ENCODE measurements at regions not wholly inside any gene's neighbourhood (a gene's known extent, or its start where the extent isn't known, plus 50 kb on each side); places are given as distances from the start of the nearest gene placed in this dataset.

DNA sequence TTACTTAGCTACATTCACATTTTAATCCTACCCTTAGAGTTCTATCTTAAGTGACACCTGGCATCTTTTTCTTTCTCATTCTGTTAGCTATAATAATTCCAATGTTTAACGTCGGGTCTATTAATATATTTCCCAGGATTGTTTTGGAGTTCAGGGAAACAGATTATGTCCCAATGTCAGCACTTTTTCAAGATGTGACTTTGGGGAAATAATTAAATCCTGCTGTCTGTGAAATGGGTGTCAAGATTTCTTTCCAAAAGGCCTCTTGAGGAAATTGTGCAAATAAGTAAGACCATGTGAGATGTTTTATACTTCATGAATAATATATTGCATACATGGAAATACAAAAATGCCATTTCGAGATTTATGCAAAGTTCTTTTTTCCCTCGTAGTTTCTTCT, 887.6 kb upstream of the SEL1L start:
- no peak for TF ChIP-seq GATA1 (IDR thresholded peaks at IDR 0.05; ENCODE audit: low read depth, low read length)
- TF ChIP-seq POLR2A (IDR thresholded peaks at IDR 0.05; ENCODE audit: low read length) = no peak
- DNase-seq = no peak

DNA sequence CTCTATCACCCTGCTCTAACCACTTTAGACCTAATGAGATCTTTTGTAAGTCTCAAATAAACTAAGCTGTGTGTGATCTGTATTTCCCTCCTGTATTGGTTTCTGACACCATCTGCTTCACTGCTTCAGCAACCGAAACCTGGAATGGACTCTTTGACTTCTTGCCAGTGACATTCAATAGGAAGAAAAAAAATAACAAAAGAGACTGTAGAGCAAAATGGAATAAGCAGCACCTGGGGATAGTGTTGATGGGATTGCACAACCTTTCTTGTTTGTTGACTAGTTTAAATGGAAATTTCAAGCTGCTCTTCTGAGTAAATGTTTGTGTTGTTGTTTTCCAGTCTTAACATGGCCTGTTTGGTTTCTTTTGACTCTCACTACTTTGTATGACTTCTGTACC, 888.6 kb upstream of the SEL1L start:
- TF ChIP-seq POLR2A (IDR thresholded peaks at IDR 0.05; ENCODE audit: low read length) (no peak), GATA1 (IDR thresholded peaks at IDR 0.05; ENCODE audit: low read depth, low read length) (no peak)

DNA sequence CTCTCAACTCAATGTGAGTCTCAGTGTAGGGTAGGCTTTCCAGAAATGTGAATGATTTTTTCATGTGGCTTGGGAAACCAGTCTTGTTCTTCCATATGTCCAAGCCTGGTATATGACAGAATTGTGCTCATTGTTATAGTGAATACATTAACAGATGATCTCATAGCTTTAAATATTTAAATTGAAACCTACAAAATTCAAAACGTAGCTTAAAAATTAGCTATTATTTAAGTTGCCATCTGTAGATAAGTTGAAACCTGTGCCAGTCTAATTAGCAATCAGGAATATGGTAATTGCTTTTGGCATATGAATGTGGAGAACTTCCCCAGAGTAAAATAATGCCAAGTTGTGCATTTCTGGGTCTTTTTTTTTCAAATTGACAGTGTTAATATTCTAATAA, 891.6 kb upstream of the SEL1L start:
- TF ChIP-seq POLR2A (IDR thresholded peaks at IDR 0.05; ENCODE audit: low read length) (no peak), GATA1 (IDR thresholded peaks at IDR 0.05; ENCODE audit: low read depth, low read length) (no peak)
- no peak for DNase-seq

More for the DNA sequence above, 888.6 kb upstream of the SEL1L start:
- DNase-seq = no peak

GRCh38 chr14:82431031-82431430, 897.4 kb upstream of the SEL1L start:
- no peak for TF ChIP-seq POLR2A (IDR thresholded peaks at IDR 0.05; ENCODE audit: low read length)
- no peak for TF ChIP-seq GATA1 (IDR thresholded peaks at IDR 0.05; ENCODE audit: low read depth, low read length)
- DNase-seq = no peak

DNA sequence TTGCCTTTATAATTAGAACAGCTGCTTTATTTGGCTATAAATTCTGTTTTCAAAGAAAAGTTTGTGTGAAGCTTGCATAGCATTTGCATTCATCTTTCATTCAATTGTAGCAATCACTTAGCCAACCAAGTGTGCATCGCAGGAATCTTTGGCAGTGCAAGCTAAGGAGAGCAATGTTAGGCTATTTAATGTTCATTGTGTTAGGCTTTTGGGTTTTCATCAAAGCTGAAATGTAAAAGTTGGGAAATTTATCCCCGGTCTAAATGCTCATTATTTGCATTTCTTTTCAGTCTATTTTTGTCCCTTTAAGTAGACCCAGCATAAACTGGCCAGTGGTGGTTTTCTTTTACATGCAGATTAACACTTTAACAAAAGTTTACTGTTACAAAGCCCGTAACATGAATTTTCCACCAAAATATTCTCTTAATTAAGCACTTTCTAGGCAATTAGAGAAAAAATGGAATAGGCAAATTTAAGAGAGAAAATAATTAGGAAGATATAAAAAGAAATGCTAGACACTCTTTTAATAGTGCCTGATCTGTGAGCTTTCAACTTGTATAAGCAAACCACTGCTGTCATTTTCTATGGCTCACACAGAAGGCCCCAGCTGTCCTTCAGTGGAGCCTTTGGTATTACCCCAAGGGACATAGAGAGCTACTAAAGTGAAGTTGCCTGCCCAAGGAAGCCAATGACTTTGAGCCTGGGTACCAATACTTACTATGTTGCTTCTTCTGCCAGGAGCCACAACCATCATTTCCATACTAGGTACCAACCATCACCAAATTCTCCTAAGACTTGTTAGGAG, 898.9 kb upstream of the SEL1L start:
- DNase-seq = no peak
- TF ChIP-seq GATA1 (IDR thresholded peaks at IDR 0.05; ENCODE audit: low read depth, low read length) (no peak), POLR2A (IDR thresholded peaks at IDR 0.05; ENCODE audit: low read length) (no peak)

- no peak for DNase-seq
- TF ChIP-seq POLR2A (IDR thresholded peaks at IDR 0.05; ENCODE audit: low read length) = no peak
- no peak for TF ChIP-seq GATA1 (IDR thresholded peaks at IDR 0.05; ENCODE audit: low read depth, low read length)
These were observed 904.8 kb upstream of the SEL1L start for GRCh38 chr14:82438436-82438835.

DNA sequence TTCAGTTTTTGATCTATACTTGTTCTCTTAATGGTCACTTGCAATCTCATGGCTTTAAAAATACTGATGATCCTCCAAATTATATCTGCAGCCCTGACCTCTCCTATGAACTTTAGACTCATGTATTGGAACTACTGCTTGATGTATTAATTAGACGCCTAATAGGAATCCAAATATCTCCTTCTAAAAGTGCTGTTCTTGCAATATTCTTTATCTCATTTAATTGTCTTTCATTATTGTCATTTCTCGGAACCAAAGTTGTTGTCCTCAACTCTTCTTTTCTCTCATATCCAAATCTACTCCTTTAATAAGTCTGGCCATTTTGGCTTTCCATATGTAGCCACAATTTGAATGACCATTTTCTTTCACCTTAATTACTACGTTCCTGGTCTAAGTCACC, 907.6 kb upstream of the SEL1L start:
- no peak for TF ChIP-seq POLR2A (IDR thresholded peaks at IDR 0.05; ENCODE audit: low read length)
- no peak for TF ChIP-seq GATA1 (IDR thresholded peaks at IDR 0.05; ENCODE audit: low read depth, low read length)
- DNase-seq = no peak

DNA sequence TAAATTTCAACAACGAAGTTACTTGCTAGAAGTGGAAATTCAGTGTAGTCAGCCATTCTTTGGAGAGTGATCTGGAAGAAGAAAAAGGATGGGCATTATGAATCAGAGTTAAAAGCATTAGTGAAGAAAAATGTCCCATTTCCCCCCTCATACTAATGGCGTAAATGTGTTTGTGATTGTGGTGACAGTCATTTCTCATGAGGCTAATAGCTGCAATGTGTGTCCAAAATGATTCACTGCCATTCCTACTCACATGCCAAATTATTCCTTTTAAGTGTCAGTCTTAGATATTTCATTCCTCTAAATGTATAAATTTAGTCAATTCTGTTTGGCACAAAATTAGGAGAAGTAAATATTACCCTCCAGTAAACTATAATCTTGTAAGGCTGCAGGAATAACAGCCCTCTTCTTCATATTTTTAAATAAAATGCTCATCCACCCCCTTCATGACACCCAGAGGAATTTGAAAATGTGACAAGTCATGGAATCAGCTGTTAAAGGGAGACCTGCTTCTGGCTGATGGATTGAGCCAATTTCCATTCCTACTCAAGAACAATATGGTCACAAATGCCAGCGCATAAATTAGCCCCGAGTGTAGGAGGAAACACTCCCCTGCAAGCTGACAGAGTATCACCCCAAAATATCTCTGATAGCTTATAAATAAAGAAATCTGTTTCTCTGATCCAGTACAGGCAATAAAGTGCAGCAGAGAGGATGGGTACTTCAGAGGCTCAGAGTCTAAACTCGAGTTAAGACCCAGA, 912.3 kb upstream of the SEL1L start:
- no peak for DNase-seq
- TF ChIP-seq POLR2A (IDR thresholded peaks at IDR 0.05; ENCODE audit: low read length) (no peak), GATA1 (IDR thresholded peaks at IDR 0.05; ENCODE audit: low read depth, low read length) (no peak)

DNA sequence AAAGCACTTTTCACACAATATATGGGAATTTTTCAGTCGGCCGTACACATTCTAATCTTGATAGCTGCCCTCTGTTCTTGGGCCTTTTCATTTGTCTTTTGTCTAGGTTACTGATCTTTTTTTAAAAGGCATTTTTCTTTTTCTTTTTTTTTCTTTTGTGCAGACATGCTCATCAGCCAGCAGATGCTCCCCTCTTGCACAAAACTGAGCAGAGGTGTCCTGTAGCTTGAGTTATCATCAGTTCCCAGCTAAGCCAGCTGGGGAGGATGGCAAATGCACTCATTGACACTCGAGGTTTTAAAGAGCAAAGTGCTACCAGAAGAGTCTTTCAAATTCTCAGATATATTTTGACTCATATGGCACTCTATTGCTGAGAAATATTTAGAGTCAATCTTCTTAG, 913.9 kb upstream of the SEL1L start:
- no peak for DNase-seq
- TF ChIP-seq POLR2A (IDR thresholded peaks at IDR 0.05; ENCODE audit: low read length) (no peak), GATA1 (IDR thresholded peaks at IDR 0.05; ENCODE audit: low read depth, low read length) (no peak)

DNA sequence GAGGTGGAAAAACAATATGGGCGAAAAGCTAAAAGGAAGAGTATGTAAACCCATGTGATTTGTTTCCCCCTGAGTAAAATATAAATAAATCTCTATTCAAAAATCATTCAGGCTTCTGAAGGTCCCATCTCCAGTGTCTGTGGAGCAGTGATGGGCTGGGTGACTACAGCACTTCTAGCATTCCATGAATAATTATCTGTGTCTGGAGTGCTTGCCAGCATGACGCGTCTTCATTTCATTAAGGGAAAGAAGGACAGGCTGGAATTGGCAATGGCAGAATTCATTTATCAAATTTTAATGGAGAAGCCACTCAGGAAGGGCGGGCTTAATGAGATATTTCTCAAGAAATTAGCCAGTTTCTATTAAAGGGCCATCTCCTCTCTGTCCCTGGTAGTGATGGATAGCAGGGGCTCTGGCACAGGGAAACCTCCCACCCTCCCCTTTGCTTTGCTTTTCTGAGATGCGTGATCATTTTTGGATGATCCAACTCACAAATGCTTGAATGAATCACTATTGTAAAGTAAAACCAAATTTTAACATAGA, 916.3 kb upstream of the SEL1L start:
- TF ChIP-seq POLR2A (IDR thresholded peaks at IDR 0.05; ENCODE audit: low read length) (no peak), GATA1 (IDR thresholded peaks at IDR 0.05; ENCODE audit: low read depth, low read length) (no peak)
- no peak for DNase-seq

DNA sequence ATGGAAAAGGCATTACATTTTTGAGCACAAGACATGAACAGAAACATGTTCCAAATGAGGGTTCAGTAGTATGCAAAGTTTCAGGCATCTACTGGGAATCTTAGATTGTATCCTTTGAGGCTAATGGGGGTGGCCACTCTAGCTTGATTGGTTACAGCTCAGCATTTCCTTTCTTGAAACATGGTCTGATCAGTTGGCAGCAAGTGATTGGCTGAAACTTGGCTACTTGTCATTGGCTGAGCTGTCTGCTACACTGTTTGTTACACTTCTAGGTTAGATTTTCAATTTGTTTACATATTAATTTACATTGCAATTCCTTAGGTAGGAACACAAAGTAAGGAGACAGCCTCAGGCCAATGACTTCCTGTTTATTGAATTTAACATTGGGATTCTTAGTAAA, 918.0 kb upstream of the SEL1L start:
- no peak for DNase-seq
- TF ChIP-seq POLR2A (IDR thresholded peaks at IDR 0.05; ENCODE audit: low read length) (no peak), GATA1 (IDR thresholded peaks at IDR 0.05; ENCODE audit: low read depth, low read length) (no peak)

- TF ChIP-seq GATA1 (IDR thresholded peaks at IDR 0.05; ENCODE audit: low read depth, low read length) (no peak), POLR2A (IDR thresholded peaks at IDR 0.05; ENCODE audit: low read length) (no peak)
- DNase-seq = no peak
These were observed 948.7 kb upstream of the SEL1L start for GRCh38 chr14:82482345-82482744.

DNA sequence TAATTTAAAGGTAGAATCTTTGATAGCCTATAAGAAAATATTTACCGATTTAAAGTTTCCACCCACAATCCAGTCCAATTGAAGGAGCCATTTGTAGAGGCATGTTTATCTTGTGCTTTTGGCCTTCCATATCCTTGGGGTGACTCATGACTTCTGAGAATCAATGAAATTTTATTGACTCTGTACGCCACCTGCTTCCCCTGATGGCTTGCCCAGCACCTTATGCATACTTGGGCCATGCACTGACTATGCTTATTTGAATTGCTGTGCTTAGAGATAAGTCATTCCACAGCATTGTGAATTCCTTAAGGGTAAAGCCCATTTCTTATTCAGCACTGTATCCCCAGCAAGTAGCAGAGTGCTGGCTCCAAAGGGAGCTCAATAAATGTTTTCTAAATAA, 954.8 kb upstream of the SEL1L start:
- no peak for TF ChIP-seq POLR2A (IDR thresholded peaks at IDR 0.05; ENCODE audit: low read length)
- TF ChIP-seq GATA1 (IDR thresholded peaks at IDR 0.05; ENCODE audit: low read depth, low read length) = no peak
- DNase-seq = no peak

DNA sequence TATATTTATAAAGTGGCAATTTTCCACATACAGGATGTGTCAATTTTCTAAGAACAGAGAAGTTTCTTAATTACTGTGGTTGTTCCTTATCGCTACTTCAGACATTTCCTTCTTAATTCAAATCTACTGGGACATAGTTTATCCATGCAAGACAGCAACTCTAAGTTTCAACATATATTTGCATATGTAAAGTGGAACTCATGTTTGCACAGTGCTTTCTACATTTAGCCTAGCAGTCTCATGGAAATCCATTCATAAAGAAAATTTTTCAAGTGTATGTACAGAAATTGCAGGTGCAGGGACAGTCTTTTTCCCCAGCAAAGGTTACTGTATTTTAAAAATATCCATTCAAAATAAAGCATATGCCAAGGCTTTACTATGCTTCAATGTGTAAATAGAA, 956.7 kb upstream of the SEL1L start:
- no peak for TF ChIP-seq GATA1 (IDR thresholded peaks at IDR 0.05; ENCODE audit: low read depth, low read length)
- no peak for TF ChIP-seq POLR2A (IDR thresholded peaks at IDR 0.05; ENCODE audit: low read length)
- no peak for DNase-seq

Measured in erythroblast (primary cell).